H1 (cell line): ENCODE measurements at regions not wholly inside any gene's neighbourhood (a gene's known extent, or its start where the extent isn't known, plus 50 kb on each side); places are given as distances from the start of the nearest gene placed in this dataset.

Source experiments
- CTCF ChIA-PET: fragments of 300-600 bp; sonication (Branson Sonifier 250); formaldehyde crosslinking; loops from one replicate; lab custom pipeline; 2021; ENCODE audit not compliant: partially characterized antibody; lab: Charles Lee
- POLR2A ChIA-PET: fragments of 300-600 bp; sonication (Branson Sonifier 250); formaldehyde crosslinking; loops from one replicate; lab custom pipeline; 2021; ENCODE audit warnings: inconsistent platforms; ENCODE audit not compliant: partially characterized antibody; lab: Charles Lee
- DNase-seq, 2 experiments: peaks; one replicate each; pipeline versions ENCODE4 v3.0.0 to v3.0.0-alpha.2; 2010 to 2022; ENCODE audit warnings: low spot score in 2 of 2, low read depth in 1 of 2, mixed read lengths in 1 of 2
- FAIRE-seq: peaks from 2 replicates; lab custom pipeline; 2011; peaks lifted over from hg19 to GRCh38; lab: Jason Lieb, UNC
- H2AFZ ChIP-seq: 2 replicates; pipeline ENCODE4 v1.8.1; 2012; ENCODE audit warnings: low read length, inconsistent platforms
- H2AK5ac ChIP-seq: 2 replicates; pipeline ENCODE4 v1.6.1; 2013; ENCODE audit warnings: low read depth, low read length
- H2BK120ac ChIP-seq: replicated peaks from 2 replicates; pipeline ENCODE3; 2013; ENCODE audit warnings: low read depth, low read length, inconsistent platforms
- H2BK12ac ChIP-seq: 2 replicates; pipeline ENCODE4 v1.6.1; 2013; ENCODE audit warnings: low read depth, low read length
- H2BK15ac ChIP-seq: 2 replicates; pipeline ENCODE4 v1.6.1; 2013; ENCODE audit warnings: low read length
- H2BK20ac ChIP-seq: 2 replicates; pipeline ENCODE4 v1.6.1; 2013; ENCODE audit warnings: low read length
- H2BK5ac ChIP-seq: 2 replicates; pipeline ENCODE4 v1.6.1; 2013; ENCODE audit warnings: low read depth, low read length
- H3K14ac ChIP-seq: 2 replicates; pipeline ENCODE4 v1.6.1; 2013; ENCODE audit warnings: inconsistent platforms; ENCODE audit not compliant: insufficient read length
- H3K18ac ChIP-seq: 2 replicates; pipeline ENCODE4 v1.6.1; 2013; ENCODE audit warnings: low read length; ENCODE audit errors: extremely low read depth
- H3K23ac ChIP-seq: 2 replicates; pipeline ENCODE4 v1.6.1; 2013; ENCODE audit warnings: inconsistent platforms; ENCODE audit not compliant: insufficient read length
- H3K23me2 ChIP-seq: 2 replicates; pipeline ENCODE4 v1.6.1; 2013; ENCODE audit warnings: low read depth, low read length
- H3K27ac ChIP-seq: 2 replicates; pipeline ENCODE4 v1.6.1; 2011; ENCODE audit warnings: low read depth, low read length, inconsistent platforms
- H3K27me3 ChIP-seq, 4 experiments: replicated peaks in 1 of 4; 1 replicate in 1 of 4; 2 replicates in 3 of 4; pipeline versions ENCODE4 v1.6.1 to v1.8.1; 2011 to 2013; ENCODE audit warnings: low read length in 3 of 4, mild to moderate bottlenecking in 3 of 4, inconsistent platforms in 2 of 4, mixed read lengths in 2 of 4, moderate library complexity in 1 of 4; ENCODE audit not compliant: control insufficient read depth in 3 of 4, insufficient read depth in 3 of 4; ENCODE audit errors: extremely low read depth in 1 of 4
- H3K36me3 ChIP-seq, 4 experiments: 2 replicates each; pipeline versions ENCODE4 v1.6.1 to v1.8.1; 2011 to 2013; ENCODE audit warnings: mild to moderate bottlenecking in 4 of 4, low read length in 3 of 4, moderate library complexity in 2 of 4, control low read depth in 1 of 4, inconsistent platforms in 1 of 4; ENCODE audit not compliant: insufficient read depth in 4 of 4, control insufficient read depth in 2 of 4
- H3K4ac ChIP-seq: replicated peaks from 2 replicates; pipeline ENCODE3; 2013; ENCODE audit warnings: low read length, low read depth, mixed read lengths, inconsistent platforms; ENCODE audit not compliant: insufficient read length
- H3K4me1 ChIP-seq, 4 experiments: replicated peaks in 1 of 4; 1 replicate in 1 of 4; 2 replicates in 3 of 4; pipeline versions ENCODE4 v1.6.1 to v1.8.1; 2011 to 2013; ENCODE audit warnings: low read length in 3 of 4, inconsistent platforms in 2 of 4, mixed read lengths in 1 of 4; ENCODE audit not compliant: insufficient read depth in 4 of 4, control insufficient read depth in 3 of 4
- H3K4me2 ChIP-seq, 2 experiments: 2 replicates each; pipeline versions ENCODE4 v1.6.1 to v1.8.1; 2011 to 2013; ENCODE audit warnings: low read depth in 2 of 2, low read length in 2 of 2, control low read depth in 1 of 2, inconsistent platforms in 1 of 2, mild to moderate bottlenecking in 1 of 2; ENCODE audit not compliant: insufficient read depth in 1 of 2
- H3K4me3 ChIP-seq, 4 experiments: fragments of 200-600, 300-600 bp in 1 of 4; sonication (generic), shearing (Covaris generic), sonication (Bioruptor Twin) in 1 of 4; 2 replicates each; pipeline versions ENCODE4 v1.5.1 to v1.8.1; 2011 to 2016; ENCODE audit warnings: low read length in 4 of 4, low read depth in 3 of 4, control low read depth in 2 of 4, inconsistent platforms in 2 of 4, mild to moderate bottlenecking in 2 of 4, mixed read lengths in 1 of 4, moderate library complexity in 1 of 4; ENCODE audit not compliant: insufficient read depth in 2 of 4; ENCODE audit errors: extremely low read depth in 1 of 4
- H3K56ac ChIP-seq: replicated peaks from 2 replicates; pipeline ENCODE3; 2013; ENCODE audit warnings: low read depth, mild to moderate bottlenecking, mixed read lengths, low read length, inconsistent platforms; ENCODE audit not compliant: insufficient read length
- H3K79me1 ChIP-seq: 2 replicates; pipeline ENCODE4 v1.6.1; 2013; ENCODE audit warnings: low read depth, low read length, control low read depth
- H3K79me2 ChIP-seq, 2 experiments: 2 replicates each; pipeline versions ENCODE4 v1.6.1 to v1.8.1; 2012 to 2013; ENCODE audit warnings: low read length in 2 of 2, mild to moderate bottlenecking in 2 of 2, inconsistent platforms in 1 of 2; ENCODE audit not compliant: insufficient read depth in 2 of 2, control insufficient read depth in 1 of 2
- H3K9ac ChIP-seq, 4 experiments: replicated peaks in 1 of 4; 1 replicate in 1 of 4; 2 replicates in 3 of 4; pipeline versions ENCODE4 v1.6.1 to v1.8.1; 2011 to 2013; ENCODE audit warnings: low read depth in 3 of 4, low read length in 3 of 4, control low read depth in 2 of 4, mild to moderate bottlenecking in 2 of 4, moderate library complexity in 2 of 4, inconsistent platforms in 1 of 4; ENCODE audit errors: extremely low read depth in 1 of 4
- H3K9me3 ChIP-seq, 2 experiments: 2 replicates each; pipeline versions ENCODE4 v1.6.1 to v1.8.1; 2012 to 2013; ENCODE audit warnings: mild to moderate bottlenecking in 2 of 2, moderate library complexity in 2 of 2, control low read depth in 1 of 2, inconsistent platforms in 1 of 2, low read depth in 1 of 2, low read length in 1 of 2, mixed read lengths in 1 of 2; ENCODE audit not compliant: insufficient read depth in 2 of 2
- H4K20me1 ChIP-seq, 2 experiments: replicated peaks in 1 of 2; 2 replicates each; pipeline versions ENCODE3 to v1.8.1; 2011 to 2013; ENCODE audit warnings: inconsistent platforms in 2 of 2, low read length in 2 of 2, mild to moderate bottlenecking in 1 of 2; ENCODE audit not compliant: insufficient read depth in 2 of 2, control insufficient read depth in 1 of 2
- H4K5ac ChIP-seq: 2 replicates; pipeline ENCODE4 v1.6.1; 2013; ENCODE audit warnings: low read length, low read depth, mixed read lengths, inconsistent platforms; ENCODE audit not compliant: insufficient read length
- H4K8ac ChIP-seq: 2 replicates; pipeline ENCODE4 v1.8.0; 2013; ENCODE audit warnings: mild to moderate bottlenecking, moderate library complexity, low read length, inconsistent platforms; ENCODE audit not compliant: insufficient read depth; ENCODE audit errors: extremely low read depth
- H4K91ac ChIP-seq: replicated peaks from 2 replicates; pipeline ENCODE3; 2013; ENCODE audit warnings: low read length, mixed read lengths, inconsistent platforms; ENCODE audit not compliant: insufficient read length
- CHD2 ChIP-seq: IDR thresholded peaks from 2 replicates; pipeline ENCODE4 v1.6.1; 2012; ENCODE audit warnings: low read length, improper control_type of control experiment
- CTCF ChIP-seq, 3 experiments: IDR thresholded peaks; 1 replicate in 2 of 3; 2 replicates in 1 of 3; pipeline versions ENCODE4 v1.5.1 to v1.6.1; 2011; ENCODE audit warnings: low read length in 3 of 3, mild to moderate bottlenecking in 3 of 3, inconsistent platforms in 2 of 3, low read depth in 1 of 3, moderate library complexity in 1 of 3; ENCODE audit not compliant: insufficient read depth in 1 of 3; ENCODE audit errors: control extremely low read depth in 1 of 3
- RAD21 ChIP-seq, 2 experiments: IDR thresholded peaks in 1 of 2; conservative IDR thresholded peaks in 1 of 2; 2 replicates each; pipeline ENCODE4 v1.6.1; 2011; ENCODE audit warnings: low read depth in 2 of 2, low read length in 2 of 2, improper control_type of control experiment in 1 of 2, inconsistent platforms in 1 of 2, mild to moderate bottlenecking in 1 of 2, moderate library complexity in 1 of 2
- WGBS, 2 experiments: shearing (Covaris generic) in 1 of 2; methylation state at CpG; one replicate each; pipeline versions ENCODE4 v1.1.6 to v1.1.7; 2013 to 2015; ENCODE audit warnings: low lambda C conversion rate in 2 of 2, mixed read lengths in 2 of 2, inconsistent platforms in 1 of 2, low coverage in 1 of 2, missing lambda C conversion rate in 1 of 2; ENCODE audit not compliant: insufficient replicate concordance in 2 of 2, insufficient coverage in 1 of 2, insufficient read length in 1 of 2; ENCODE audit errors: extremely low coverage in 1 of 2, missing lambda C conversion rate in 1 of 2; 5-methylcytosine and 5-hydroxymethylcytosine counted together

- Histone ChIP-seq H3K56ac (no peak overlapping the region), H4K20me1 (no peaks in the 10 kb centered on the region), H3K23ac (no peak overlapping the region), H3K79me2 (no peaks in the 10 kb centered on the region), H2AFZ (no peak overlapping the region), H3K9me3 (no peaks in the 10 kb centered on the region; a peak in 1 of 4 replicates), H3K4me2 (no peak overlapping the region), H3K9ac (no peak overlapping the region), H4K8ac (no peak overlapping the region), H3K27me3 (0 out of 7 replicates have a peak, but pooled peaks cover 0 to 4% (median 0%) of the 10 kb centered on the region in 4 experiments), H3K18ac (no peak overlapping the region), H3K23me2 (no peaks in the 10 kb centered on the region), H2BK5ac (no peak overlapping the region), H3K4ac (no peak overlapping the region), H3K14ac (no peak overlapping the region), H3K4me1 (peaks cover 0 to 8% (median 0%) of the 10 kb centered on the region in 4 experiments; a peak in 4 of 7 replicates), H3K4me3 (no peak overlapping the region), H2BK20ac (no peak overlapping the region), H4K91ac (no peak overlapping the region), H3K36me3 (no peaks in the 10 kb centered on the region), H2AK5ac (no peak overlapping the region), H2BK12ac (no peak overlapping the region), H4K5ac (no peak overlapping the region), H3K79me1 (no peaks in the 10 kb centered on the region), H2BK120ac (no peak overlapping the region), H2BK15ac (no peak overlapping the region), H3K27ac (no peak overlapping the region)
- TF ChIP-seq CTCF (IDR thresholded peaks at IDR 0.05; ENCODE audit: control extremely low read depth in 1 of 3, insufficient read depth in 1 of 3, low read depth in 1 of 3, low read length in 3 of 3) (peak in 2 of 3 experiments; percentile 32 to 52; a peak in 2 of 4 replicates), CHD2 (no peak), RAD21 (IDR thresholded peaks at IDR 0.05 in 1 of 2, conservative IDR thresholded peaks at IDR 0.05 in 1 of 2; ENCODE audit: low read depth in 2 of 2, low read length in 2 of 2) (peak; percentile 40 to 50; a peak in 3 of 4 replicates)
- DNase-seq = no peak
- POLR2A ChIA-PET = interaction anchor here (1.2 kb wide), 1 partner anchor 171 kb away, joined by 3 read pairs; the partner anchor contains the start of gene IRF2BP2
- no peak for FAIRE-seq
- CTCF ChIA-PET = interaction anchor here (0.7 to 1.8 kb wide), 5 partner anchors 9 to 276 kb away, joined by 3 to 4 read pairs (median 3); no protein-coding TSS in a partner anchor
- 94% methylated on average over 8 of the region's 8 CpGs; no CpG with 5 or more reads in 1 of the 2 experiments for WGBS, 2 experiments
These were observed 171.5 kb upstream of the IRF2BP2 start for GRCh38 chr1:234781241-234782065.
